Dedifferentiated amniotic fluid mesenchymal stem cell (primary cell): ENCODE measurements at regions not wholly inside any gene's neighbourhood (a gene's known extent, or its start where the extent isn't known, plus 50 kb on each side); places are given as distances from the start of the nearest gene placed in this dataset.
"Not testable (repeated sequence)": the region's sequence is repeated elsewhere in the genome, so short reads cannot be mapped to it uniquely, and the experiment has no call there.

Experiments used
- DNase-seq: peaks from one replicate; pipeline ENCODE4 v3.0.0-alpha.2; 2016; ENCODE audit errors: extremely low spot score

DNA sequence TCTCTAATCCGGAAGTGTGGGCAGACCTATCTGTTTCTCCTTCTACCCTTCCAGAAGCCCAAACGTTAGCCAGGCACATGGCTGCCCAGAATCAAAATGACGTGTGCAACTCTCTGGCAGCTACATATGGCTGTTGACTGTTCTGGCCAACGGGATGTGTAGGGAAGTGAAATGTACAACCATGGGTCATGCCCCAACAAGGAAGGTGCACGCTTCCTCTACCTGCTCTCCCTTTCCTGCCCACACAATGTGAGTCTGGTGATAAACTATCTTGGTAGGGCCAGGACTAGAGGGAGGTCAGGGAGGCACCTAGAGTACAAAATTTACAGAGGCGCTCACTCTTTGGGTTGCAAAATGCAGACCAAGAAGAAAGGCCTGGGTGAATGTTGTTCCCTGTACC lies 495.9 kb upstream of the PROK2 start:
- DNase-seq = no peak

DNA sequence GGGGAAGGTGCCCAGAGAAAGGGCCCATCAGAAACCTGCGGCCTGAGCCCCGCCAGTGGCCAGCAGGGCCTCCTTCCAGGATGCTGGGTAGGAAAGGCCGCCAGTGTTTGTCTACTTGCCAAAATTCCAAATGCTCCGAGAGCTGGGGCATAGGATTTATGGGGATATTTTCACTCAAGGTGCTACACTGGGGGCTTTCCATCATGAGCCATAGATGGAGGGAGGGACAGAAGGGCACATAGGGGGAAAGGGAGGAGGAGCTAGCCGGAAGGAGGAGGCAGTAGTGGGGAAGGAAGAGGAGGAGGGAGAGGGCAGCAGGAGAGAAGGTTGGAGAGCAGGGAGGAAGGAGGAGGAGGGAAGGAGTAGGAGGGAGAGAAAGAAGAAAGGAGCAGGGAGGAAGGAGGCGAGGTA lies 494.7 kb upstream of the PROK2 start:
- no peak for DNase-seq

DNA sequence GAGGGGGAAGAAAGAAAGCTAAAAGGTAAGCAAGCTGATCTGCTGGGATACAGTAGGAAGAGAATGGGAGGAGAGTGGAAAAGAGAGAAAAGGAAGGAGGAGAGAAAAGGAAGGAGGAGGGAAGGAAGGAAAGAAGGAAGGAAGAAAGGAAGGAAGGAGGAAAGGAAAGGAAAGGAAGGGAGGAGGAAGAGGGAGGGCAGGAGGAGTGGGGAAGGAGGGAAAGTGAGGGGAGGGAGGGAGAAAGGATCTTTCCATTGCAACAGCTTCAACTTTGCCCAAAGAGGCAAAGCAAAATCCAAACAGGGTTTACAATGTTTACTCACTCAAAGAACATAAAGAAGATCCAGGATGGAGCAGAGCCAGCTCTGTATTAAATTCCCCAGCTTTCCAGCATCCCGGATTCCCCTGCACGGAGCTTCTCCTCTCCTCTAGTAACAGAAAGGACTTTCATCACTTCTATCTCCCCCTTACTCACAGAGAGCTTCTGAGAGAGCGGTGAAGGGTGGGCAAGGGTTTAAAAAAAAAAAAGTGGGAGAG lies 494.2 kb upstream of the PROK2 start:
- no peak for DNase-seq

DNA sequence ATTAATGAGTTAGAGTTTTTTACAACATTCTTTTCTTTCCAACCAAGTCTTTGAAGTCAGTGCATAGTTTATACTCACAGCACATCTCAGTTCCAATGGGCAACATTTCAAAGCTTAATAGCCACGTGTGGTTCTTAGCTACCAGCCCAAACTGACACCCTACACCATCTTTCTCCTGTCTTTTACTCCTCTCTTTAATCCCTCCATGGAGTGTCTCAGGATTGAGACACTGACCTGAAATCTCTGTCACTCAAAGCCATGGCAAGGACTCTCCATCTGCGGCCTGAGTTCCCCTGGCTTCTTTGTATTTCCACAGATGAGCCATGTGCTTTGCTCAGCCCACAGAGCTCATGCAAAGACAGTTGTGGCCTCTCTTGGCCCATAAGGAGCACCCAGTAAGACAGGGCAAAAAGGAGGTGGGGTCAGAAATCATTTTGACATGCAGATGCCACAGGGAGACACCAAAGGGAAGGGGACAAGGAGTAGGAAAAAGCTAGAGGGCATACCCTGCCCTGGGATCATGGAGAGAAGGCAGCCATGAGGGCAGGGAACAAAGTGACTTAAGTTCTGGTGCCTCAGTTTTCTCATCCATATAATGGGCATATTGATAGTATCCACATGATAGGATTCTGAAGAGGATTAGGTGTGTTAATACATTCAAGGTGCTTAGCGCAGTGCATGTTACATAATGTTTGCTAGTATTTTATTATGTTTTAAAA lies 493.6 kb upstream of the PROK2 start:
- no peak for DNase-seq

DNA sequence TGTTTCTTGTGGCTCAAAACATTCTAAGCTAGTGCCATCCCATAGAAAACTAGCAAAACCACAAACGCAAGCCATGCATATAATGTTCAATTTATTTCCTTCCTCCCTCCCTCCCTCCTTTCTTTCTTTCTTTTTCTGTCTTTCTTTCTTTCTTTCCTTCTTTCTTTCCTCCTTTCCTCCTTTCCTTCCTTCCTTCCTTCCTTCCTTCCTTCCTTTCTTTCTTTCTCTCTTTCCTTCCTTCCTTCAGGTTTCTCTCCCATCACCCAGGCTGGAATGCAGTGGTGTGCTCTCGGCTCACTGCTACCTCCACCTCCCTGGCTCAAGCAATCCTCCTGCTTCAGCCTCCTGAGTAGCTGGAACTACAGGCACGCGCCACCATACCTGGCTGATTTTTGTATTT lies 492.8 kb upstream of the PROK2 start:
- DNase-seq = no peak

DNA sequence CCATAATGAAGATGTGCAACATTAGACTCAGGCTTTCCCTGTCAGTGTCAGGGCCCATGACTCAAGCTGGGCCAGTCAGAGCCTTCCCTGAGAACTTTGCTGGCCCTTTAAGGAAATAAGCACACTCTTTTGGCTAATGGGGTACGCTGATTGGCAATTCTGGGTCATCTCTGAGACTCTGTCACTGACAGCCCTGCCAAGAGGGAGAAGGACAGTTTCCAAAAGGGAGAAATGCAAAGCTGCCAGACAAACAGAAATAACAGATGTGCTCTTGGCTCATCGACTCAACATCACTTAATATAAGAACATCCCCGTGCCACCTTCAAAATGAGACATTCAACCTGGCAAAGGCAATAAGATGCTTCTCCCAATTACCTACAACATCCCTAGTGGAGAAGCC lies 491.9 kb upstream of the PROK2 start:
- no peak for DNase-seq

DNA sequence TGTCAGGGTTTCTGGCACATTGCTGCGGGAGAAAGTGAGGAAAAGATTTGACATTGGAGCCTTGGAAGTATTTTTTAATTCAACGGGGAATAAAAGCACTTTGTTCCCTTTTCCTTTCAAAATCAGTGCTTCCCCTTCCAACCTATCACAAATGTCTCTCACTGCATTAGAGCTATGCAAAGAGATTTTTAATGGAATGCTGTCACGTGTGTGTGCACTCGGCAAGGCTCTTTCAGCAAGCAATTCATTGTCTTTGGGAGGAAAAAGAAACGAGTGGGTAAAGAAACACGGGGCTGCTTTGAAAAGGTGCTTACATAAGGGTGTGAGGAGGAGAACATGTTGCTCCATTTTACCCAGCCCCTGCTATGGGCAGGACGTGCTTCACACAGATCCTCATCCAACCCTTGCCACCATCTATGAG lies 490.4 kb upstream of the PROK2 start:
- DNase-seq = no peak

DNA sequence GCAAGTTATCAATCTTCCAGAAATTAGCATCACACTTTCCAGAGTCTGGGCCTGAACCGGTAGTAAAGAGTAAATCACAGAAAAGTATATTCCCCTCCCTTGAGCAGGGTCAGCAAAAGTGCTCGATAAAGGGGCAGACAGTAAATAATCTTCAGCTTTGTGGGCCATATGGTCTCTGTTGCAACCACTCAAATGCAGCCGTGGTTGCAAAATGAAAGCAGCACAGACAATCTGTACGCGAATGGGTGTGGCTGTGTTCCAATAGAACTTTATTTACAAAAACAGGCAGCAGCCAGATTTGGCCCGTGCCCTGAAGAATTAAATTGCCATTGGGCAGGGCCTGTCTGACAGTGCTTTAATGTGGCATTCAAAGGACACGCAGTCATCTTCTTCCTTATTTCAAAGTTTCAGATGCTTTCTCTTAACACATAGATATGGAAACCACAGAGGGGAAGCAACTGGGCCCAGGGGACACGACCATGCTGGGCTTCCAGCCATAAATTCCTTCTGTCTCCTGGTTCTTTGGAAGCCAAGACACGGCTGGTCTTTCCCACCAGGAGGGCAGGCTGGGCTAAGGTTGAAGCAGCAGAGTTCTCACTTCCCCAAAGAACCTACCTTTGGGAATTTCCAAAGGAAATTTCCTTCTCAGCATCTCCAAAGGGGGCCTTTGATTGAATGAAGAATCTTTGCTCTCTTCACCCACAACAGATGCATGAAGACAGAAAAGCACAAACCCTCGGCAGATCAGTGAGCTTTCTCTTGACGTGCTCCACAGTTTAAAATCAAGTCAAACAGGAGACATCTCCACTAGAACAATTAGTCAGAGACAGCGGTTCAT lies 489.8 kb upstream of the PROK2 start:
- DNase-seq = peak; percentile 48

DNA sequence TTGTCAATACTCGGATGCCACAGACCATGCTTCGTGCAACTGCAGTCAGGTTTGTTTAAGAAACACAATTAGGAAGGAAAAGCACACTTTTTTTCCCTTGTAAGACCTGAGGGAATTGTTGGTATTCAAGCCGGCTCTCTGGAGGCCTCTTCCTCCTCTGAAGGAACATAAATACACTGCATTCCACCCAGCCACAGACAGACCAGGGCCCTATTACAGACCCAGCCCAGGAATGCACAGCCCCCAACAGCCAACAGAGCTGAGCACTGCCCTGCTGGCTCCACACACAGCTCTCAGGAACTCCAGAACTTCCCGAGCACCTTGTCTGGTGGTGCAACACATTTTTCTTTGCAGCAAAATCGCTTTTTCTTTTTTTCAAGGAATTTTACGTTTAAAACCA lies 488.7 kb upstream of the PROK2 start:
- DNase-seq = peak; percentile 65

DNA sequence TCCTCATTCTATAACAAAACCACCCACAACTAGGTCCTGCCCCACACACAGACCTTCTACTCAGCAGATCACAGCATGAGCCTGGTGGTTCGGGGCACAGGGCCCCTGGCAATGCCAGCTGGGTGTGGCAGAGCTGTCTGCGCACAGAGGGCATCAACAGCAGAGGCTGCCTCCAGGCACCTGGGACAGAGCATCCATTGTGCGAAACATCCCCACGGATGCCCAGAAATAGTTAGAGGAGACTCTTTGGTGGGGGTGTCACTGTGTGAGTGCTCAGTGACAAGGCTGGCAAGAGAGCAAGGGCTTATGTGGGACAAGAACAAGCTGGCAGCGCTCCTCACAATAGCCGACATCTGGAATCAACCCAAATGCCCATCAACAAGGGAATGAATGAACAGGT lies 487.4 kb upstream of the PROK2 start:
- DNase-seq = no peak

DNA sequence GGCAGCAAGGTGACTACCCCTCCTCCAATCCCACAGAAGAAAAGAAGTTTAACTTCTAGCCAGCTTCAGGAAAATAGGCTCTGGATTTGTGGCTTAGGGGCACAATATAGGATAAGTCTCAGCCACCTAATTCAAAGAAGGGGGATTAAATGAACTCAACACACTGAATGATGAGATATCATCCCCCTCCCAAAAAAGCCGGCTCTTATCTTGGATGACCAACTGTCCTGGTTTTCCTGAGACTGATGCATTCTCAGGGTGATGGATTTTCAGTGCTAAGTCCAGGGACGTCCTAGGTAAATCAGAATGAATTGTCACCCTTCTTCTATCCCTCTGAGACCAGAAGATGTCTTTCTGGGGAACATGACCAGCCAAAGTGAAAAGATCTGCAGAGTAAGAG lies 487.0 kb upstream of the PROK2 start:
- DNase-seq = no peak

DNA sequence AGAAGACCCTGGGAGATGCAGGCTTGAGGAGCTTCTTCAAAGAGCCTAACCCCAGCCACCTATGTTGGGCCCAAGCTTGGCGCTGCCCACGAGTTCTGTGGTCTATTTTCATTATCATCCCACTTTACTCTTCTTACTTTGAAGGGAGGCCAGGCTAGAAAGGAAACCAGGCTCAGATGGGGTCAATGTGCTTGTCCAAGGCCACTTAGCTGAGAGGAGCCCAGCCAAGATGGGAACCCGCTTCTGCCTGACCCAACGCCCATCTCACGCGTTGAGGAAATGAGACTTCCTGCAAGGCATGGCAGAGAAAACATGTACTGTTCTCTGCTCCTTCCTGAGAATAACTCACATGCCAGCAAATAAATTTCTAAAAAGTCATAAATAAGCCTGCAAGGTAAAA lies 486.3 kb upstream of the PROK2 start:
- DNase-seq = no peak

DNA sequence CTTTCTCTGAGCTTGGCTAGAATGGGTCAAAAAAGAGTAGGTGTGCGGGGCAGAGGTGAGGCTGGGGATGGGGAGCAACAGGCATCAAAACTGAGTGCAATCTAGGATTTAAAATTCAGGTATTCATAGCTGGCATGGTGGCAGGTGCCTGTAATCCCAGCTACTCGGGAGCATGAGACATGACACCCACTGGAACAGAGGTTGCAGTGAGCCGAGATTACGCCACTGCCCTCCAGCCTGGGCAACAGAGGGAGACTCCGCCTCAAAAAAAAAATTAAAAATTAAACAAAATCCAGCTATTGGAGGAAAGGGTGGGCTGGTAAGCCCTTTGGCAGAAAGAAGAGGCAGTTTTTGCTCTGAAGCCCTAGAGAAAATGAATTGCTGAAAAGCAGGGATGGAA lies 485.8 kb upstream of the PROK2 start:
- DNase-seq = no peak

DNA sequence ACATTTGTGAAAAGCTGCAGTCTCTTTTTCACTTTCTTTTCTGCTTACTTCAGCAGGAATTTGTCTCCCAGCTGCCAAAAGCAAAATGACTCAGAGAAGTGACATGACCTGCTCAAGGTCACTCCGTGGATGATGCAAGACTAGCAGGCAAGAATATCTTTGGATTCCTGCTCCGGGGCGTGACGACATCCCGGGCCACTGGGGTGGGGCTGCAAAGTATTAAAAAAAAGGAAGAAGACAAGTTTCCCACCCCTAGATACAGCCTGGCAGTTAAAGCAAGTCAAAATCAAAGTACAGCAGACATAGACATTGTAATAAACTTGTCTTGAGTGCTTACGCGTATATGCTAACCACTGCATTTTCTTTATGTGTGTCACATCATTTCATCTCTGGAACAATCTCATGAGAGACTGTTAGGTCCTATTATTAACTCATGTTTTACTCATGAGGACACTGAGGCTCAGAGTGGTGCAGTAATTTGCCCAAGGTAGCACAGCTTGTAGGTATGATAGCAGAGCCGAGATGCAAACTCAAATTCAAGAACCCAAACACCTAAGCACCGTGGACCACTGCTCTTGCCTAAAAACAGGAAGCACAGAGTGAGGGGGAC lies 485.2 kb upstream of the PROK2 start:
- DNase-seq = peak; percentile 96

DNA sequence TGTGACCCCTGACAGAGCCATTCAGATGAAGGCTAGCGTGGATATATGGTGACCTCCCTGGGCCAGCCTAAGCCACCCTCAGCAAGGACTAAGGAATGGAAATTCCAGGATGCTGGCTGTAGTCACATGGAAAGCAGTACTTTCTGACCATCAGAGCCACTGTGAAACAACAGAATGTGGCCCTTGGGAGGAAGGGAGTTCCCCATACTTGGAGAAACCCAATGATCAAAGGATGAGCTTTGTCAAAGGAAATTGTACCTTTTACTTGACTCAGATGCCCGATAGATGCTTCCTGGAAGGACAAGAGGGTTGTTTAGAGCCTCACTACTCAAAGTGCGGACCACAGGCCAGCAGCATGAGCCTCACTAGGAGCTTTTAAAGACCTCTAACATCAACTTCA lies 484.5 kb upstream of the PROK2 start:
- DNase-seq = no peak

DNA sequence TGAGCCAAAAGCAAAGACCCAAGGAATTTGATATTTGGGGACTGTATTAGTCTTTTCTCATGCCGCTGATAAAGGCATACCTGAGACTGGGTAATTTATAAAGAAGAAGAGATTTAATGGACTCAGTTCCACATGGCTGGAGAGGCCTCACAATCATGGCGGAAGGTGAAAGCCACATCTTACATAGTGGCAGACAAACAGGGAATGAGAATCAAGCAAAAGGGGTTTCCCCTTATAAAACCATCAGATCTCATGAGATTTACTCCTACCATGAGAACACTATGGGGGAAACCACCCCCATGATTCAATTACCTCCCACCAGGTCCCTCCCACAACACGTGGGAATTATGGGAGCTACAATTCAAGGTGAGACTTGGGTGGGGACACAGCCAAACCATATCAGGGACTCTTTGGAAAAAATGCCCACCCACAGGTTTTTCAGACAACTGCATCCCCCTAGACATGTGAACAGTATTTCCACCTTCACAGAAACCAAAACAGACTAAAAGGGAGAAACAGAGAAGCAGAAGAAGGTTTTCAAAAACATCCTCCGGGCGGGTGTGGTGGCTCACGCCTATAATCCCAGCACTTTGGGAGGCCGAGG lies 482.1 kb upstream of the PROK2 start:
- DNase-seq = not testable (repeated sequence)

DNA sequence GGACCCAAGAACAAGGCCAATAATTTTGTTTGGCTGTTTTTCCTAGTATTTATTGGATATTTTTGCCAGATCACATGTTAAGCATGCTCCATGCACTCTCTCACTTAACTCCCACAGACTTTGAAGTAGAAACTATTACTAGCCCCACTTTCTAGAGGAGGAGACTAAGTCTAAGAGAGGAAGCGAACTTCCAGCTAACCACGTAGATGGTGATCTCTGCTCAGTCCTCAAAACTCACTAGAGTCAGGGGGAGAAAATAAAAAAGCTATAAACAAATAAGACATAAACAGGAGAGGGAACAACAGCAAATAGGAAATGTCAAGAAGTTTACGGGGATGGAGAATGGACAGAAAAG lies 481.0 kb upstream of the PROK2 start:
- DNase-seq = no peak

DNA sequence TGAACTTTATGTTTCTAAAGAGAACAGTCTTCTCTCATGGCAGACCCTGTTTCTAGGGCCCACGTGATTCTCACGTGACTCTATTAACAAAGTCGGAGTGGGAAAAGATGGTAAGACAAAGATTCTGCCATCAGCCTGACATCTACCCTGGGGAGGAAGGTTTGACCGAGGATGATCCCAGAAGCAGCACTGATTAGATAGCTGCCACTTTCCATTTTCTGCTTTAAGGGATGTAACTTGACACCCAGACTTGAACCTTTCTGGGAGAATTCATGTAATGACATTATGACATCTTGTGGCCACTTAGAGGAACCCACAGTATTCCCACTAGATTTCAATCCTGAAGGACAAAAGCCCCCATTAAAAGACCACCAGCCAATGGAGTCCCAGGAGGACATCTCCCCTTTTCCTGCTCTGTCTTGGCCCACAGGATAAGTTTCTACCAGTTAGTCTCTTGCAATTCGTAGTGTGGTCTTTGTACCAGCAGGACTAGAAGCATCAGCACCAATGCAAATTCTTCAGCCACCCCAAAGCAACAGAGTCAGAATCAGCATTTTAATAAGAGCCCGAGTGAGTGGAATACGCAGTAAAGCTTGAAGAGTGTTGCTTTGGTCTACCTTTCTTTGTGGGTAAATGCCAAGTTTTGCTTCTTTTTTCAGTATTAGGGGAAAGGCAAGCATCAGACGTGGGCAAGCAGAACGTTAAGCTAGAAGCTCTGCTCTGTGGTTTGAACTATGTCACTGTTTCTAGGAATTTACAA lies 480.5 kb upstream of the PROK2 start:
- DNase-seq = no peak

DNA sequence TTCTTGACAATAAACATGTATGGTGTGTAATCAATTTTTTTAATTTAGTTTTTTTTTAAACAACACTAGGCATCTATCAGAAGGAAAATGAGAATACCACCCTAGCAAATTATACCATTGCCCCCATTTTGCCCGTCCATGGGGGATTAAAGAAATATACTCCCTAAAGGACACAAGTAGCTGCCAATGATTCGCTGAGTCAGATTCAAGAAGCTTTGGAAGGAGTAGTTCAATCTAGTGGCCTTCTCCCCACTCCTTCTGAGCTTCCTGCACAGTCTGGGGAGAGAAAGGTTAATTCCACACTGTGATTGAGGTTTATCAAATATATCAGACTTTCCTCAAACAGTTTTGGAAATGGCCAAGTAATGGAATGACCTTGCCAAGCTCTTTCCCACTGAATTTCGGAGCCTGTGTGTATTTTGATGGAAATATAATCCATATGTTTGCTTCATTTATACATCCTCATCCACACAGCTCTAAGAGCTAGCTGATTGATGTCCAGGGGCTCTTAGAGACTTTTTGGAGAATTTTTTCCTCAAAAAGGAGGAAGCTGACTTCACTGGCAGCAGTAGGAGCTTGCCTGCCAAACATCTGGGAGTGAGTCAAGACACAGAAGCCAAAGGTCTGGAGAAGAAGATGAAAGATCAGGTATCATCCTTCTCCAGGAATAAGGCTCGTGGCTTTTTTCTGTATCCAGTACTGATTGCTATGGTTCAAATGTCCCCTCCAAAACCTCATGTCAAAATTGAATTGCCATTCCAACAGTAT lies 478.5 kb upstream of the PROK2 start:
- no peak for DNase-seq

DNA sequence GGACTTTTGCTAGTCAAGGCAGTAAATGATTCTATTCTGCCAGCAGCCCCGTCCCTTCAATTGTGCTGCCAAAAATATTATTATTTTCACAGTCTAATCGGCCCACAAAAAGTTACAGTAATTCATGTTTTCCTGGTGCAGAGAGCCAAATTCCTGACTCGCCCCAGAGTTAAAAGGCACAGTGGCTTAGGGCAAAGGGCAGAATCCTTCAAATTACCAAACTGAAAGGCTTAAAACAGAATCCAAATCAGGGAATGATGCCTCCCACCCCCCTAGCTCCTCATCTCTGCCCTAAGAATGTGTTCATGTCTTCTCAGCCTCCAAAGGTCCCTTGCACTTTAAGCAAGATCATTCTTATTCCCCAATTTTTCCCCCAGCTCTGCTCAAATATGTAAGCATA lies 477.8 kb upstream of the PROK2 start:
- DNase-seq = no peak
